OCI-LY7 (cell line): ENCODE measurements at regions not wholly inside any gene's neighbourhood (a gene's known extent, or its start where the extent isn't known, plus 50 kb on each side); places are given as distances from the start of the nearest gene placed in this dataset.

ENCODE experiments used
- BruUV-seq: library from RNA; stranded (reverse); fragments of 400-500 nt; replicated peaks from 2 replicates; lab custom pipeline; 2021; lab: Mats Ljungman, UMichigan
- CTCF ChIA-PET: fragments of 300-600 bp; sonication (Branson Sonifier 250); formaldehyde crosslinking; loops from one replicate; lab custom pipeline; 2022; ENCODE audit warnings: antibody characterized with exemption; ENCODE audit not compliant: unreplicated experiment; lab: Charles Lee
- POLR2A ChIA-PET: fragments of 300-600 bp; sonication (Branson Sonifier 250); formaldehyde crosslinking; loops from one replicate; lab custom pipeline; 2022; ENCODE audit warnings: antibody characterized with exemption; lab: Charles Lee
- DNase-seq: peaks from one replicate; pipeline ENCODE4 v3.0.0-alpha.2; 2015; ENCODE audit warnings: low spot score
- H2AFZ ChIP-seq: fragments of 200-600 bp; sonication (generic), shearing (Covaris generic); 2 replicates; pipeline ENCODE4 v1.6.1; 2014; ENCODE audit warnings: mild to moderate bottlenecking, antibody characterized with exemption, low read length, moderate library complexity
- H3K27ac ChIP-seq: fragments of 200-600 bp; sonication (generic); 2 replicates; pipeline ENCODE4 v1.5.1; 2014; ENCODE audit warnings: mixed run types, low read depth, mild to moderate bottlenecking, moderate library complexity, low read length, inconsistent platforms; ENCODE audit not compliant: poor library complexity, severe bottlenecking
- H3K36me3 ChIP-seq: fragments of 200-600 bp; sonication (generic); 2 replicates; pipeline ENCODE4 v1.6.1; 2014; ENCODE audit warnings: mild to moderate bottlenecking, antibody characterized with exemption, low read length, moderate library complexity, mixed read lengths; ENCODE audit not compliant: insufficient read depth
- H3K4me1 ChIP-seq: fragments of 200-600 bp; sonication (generic); 2 replicates; pipeline ENCODE4 v1.5.1; 2014; ENCODE audit warnings: mild to moderate bottlenecking, low read length; ENCODE audit not compliant: insufficient read depth, poor library complexity, severe bottlenecking
- H3K4me2 ChIP-seq: fragments of 200-600 bp; sonication (generic); 2 replicates; pipeline ENCODE4 v1.6.1; 2014; ENCODE audit warnings: mild to moderate bottlenecking, low read length
- H3K4me3 ChIP-seq: fragments of 200-600 bp; sonication (generic); 2 replicates; pipeline ENCODE4 v1.5.1; 2014; ENCODE audit warnings: mild to moderate bottlenecking, low read depth, low read length; ENCODE audit not compliant: poor library complexity, severe bottlenecking
- H3K79me2 ChIP-seq: fragments of 200-600 bp; sonication (generic); 2 replicates; pipeline ENCODE4 v1.6.1; 2016; ENCODE audit warnings: low read depth, mild to moderate bottlenecking, low read length, moderate library complexity, mixed read lengths; ENCODE audit not compliant: insufficient read depth
- H3K9me2 ChIP-seq: fragments of 200-600 bp; sonication (generic); 2 replicates; pipeline ENCODE4 v1.6.1; 2016; ENCODE audit warnings: mild to moderate bottlenecking, low read length, mixed read lengths; ENCODE audit not compliant: insufficient read depth
- H3K9me3 ChIP-seq: fragments of 200-600 bp; sonication (generic); 2 replicates; pipeline ENCODE4 v1.6.1; 2014; ENCODE audit warnings: mild to moderate bottlenecking, mixed run types, low read length, mixed read lengths
- H4K20me1 ChIP-seq: fragments of 200-600 bp; sonication (generic); 2 replicates; pipeline ENCODE4 v1.6.1; 2014; ENCODE audit warnings: mild to moderate bottlenecking, antibody characterized with exemption, low read length, moderate library complexity, mixed read lengths; ENCODE audit not compliant: insufficient read depth
- CTCF ChIP-seq: fragments of 200-600 bp; sonication (generic); conservative IDR thresholded peaks from 2 replicates; pipeline ENCODE4 v1.5.1; 2014; ENCODE audit warnings: mild to moderate bottlenecking, antibody characterized with exemption, low read length, moderate library complexity, mixed read lengths
- EZH2phosphoT487 ChIP-seq: fragments of 200-600 bp; sonication (generic); IDR thresholded peaks from 2 replicates; pipeline ENCODE4 v1.6.1; 2018; ENCODE audit warnings: low read depth, borderline replicate concordance, mild to moderate bottlenecking, mixed run types, antibody characterized with exemption, low read length, moderate library complexity, mixed read lengths
- intact Hi-C: fragments of 100-400 bp; cut with micrococcal nuclease; formaldehyde crosslinking; loops from one replicate; pipeline ENCODE4 v1.10.0; 2022; ENCODE audit not compliant: unreplicated experiment

DNA sequence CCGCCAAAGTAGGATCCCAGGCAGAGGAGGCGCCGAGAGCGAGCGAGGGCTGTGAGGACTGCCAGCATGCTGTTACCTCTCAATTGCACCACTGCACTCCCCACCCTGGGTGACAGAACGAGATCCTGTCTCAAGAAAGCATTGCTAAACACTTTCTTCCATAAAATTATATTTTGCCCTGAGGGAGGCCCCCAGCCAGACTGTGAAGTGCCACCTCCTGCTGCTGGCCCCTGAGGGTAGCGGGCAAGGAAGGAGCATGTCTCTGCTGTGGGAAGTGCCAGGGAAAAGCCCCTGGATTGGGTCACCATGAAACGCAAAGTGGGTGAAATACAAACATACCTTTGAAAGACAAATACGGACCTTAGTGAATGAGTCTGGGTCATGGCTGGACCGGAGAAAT lies 78.0 kb upstream of the AMZ2 start:
- Histone ChIP-seq H3K4me3 (no peak overlapping the region), H3K4me2 (no peak overlapping the region), H4K20me1 (no peaks in the 10 kb centered on the region), H2AFZ (no peak overlapping the region), H3K9me3 (no peaks in the 10 kb centered on the region), H3K27ac (no peak overlapping the region), H3K9me2 (no peaks in the 10 kb centered on the region), H3K79me2 (no peaks in the 10 kb centered on the region), H3K4me1 (peaks cover 20% of the 10 kb centered on the region), H3K36me3 (no peaks in the 10 kb centered on the region)
- no peak for DNase-seq
- no peak for TF ChIP-seq EZH2phosphoT487
- TF ChIP-seq CTCF, result no peak
- BruUV-seq, result no TSS peak
- CTCF ChIA-PET, result no interaction called here
- POLR2A ChIA-PET, result interaction anchor here (0.9 kb wide), 1 partner anchor 11 kb away, joined by 3 read pairs; no protein-coding TSS in a partner anchor
- intact Hi-C loops, result loop anchor here (10.0 kb wide), 2 partner anchors 115 to 595 kb away; no protein-coding TSS in a partner anchor

DNA sequence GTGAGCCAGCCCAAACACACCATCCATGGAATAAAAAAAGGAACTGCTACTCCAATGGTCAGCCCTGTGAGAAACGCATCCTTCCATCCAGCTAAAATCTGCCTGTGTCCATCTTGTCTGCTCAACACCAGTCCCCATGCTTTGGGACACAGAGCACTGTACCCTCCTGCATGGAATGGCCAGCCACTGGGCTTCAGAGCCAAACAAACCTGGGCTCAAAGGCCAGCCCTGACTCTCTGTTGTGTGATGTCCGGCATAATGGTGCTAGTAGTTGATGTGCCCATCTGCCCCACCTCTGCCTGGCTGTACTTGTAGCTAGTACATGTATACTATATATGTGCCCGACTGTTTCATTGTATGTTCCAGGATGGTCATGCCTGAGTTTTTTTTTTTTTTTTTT lies 77.6 kb upstream of the AMZ2 start:
- no peak for DNase-seq
- ChIA-PET POLR2A (interaction anchor here (0.9 kb wide), 1 partner anchor 12 kb away, joined by 3 read pairs; no protein-coding TSS in a partner anchor), CTCF (no interaction called here)
- Histone ChIP-seq H2AFZ (no peak overlapping the region), H3K36me3 (no peaks in the 10 kb centered on the region), H3K4me3 (no peak overlapping the region), H3K4me2 (no peak overlapping the region), H3K9me2 (no peaks in the 10 kb centered on the region), H3K79me2 (no peaks in the 10 kb centered on the region), H3K9me3 (no peaks in the 10 kb centered on the region), H4K20me1 (no peaks in the 10 kb centered on the region), H3K4me1 (peaks cover 20% of the 10 kb centered on the region), H3K27ac (no peak overlapping the region)
- intact Hi-C loops, result loop anchor here (10.0 kb wide), 2 partner anchors 115 to 595 kb away; no protein-coding TSS in a partner anchor
- TF ChIP-seq EZH2phosphoT487 (no peak), CTCF (no peak)
- BruUV-seq, result no TSS peak

- intact Hi-C loops, result loop anchor here (1.0 to 10.0 kb wide), 7 partner anchors 28 to 592 kb away; no protein-coding TSS in a partner anchor
- no peaks in the 10 kb centered on the region for H3K9me3 ChIP-seq
- CTCF ChIA-PET, result interaction anchor here (0.6 to 1.7 kb wide), 7 partner anchors 10 to 293 kb away, joined by 3 to 9 read pairs (median 3); no protein-coding TSS in a partner anchor
- peak; percentile 85 for DNase-seq
- BruUV-seq, result no TSS peak
- TF ChIP-seq EZH2phosphoT487 (no peak), CTCF (peak; percentile 100)
- no peaks in the 10 kb centered on the region for H3K9me2 ChIP-seq
- no peaks in the 10 kb centered on the region for H3K79me2 ChIP-seq
- H4K20me1 ChIP-seq, result no peaks in the 10 kb centered on the region
- H3K4me2 ChIP-seq, result peak overlapping the region; percentile 36; the same call in 1 of the 2 replicates
- H2AFZ ChIP-seq, result peak overlapping the region; percentile 31; the same call in 1 of the 2 replicates
- H3K27ac ChIP-seq, result no peak overlapping the region
- peaks cover 20% of the 10 kb centered on the region for H3K4me1 ChIP-seq
- no peaks in the 10 kb centered on the region for H3K36me3 ChIP-seq
- POLR2A ChIA-PET, result interaction anchor here (0.5 to 2.6 kb wide), 9 partner anchors 9 to 326 kb away, joined by 3 to 12 read pairs (median 3); no protein-coding TSS in a partner anchor
- H3K4me3 ChIP-seq, result no peak overlapping the region
These were observed 75.3 kb upstream of the AMZ2 start for GRCh38 chr17:68172461-68172954.
